ENCODE measurements at regions not wholly inside any gene's neighbourhood (a gene's known extent, or its start where the extent isn't known, plus 50 kb on each side); places are given as distances from the start of the nearest gene placed in this dataset.
A peak's percentile ranks its signal among the peaks of the same experiment; 100 is the strongest.

- TF ChIP-seq CTCF (IDR thresholded peaks at IDR 0.05; ENCODE audit: low read depth, low read length, missing input control), result peak; percentile 8
- no peak for TF ChIP-seq ATF3 (IDR thresholded peaks at IDR 0.05)
- no peak for TF ChIP-seq GABPA (IDR thresholded peaks at IDR 0.05 in 1 of 2, conservative IDR thresholded peaks at IDR 0.05 in 1 of 2)
- TF ChIP-seq MAX (IDR thresholded peaks at IDR 0.05), result no peak
- TF ChIP-seq RAD21 (IDR thresholded peaks at IDR 0.05), result peak in 1 of 2 donors; percentile 15
- no peak for TF ChIP-seq SP1 (IDR thresholded peaks at IDR 0.05)
- TF ChIP-seq TAF1 (conservative IDR thresholded peaks at IDR 0.05), result no peak
- no peak for TF ChIP-seq EGR1 (IDR thresholded peaks at IDR 0.05; ENCODE audit: low read depth in 2 of 2)
- TF ChIP-seq REST (IDR thresholded peaks at IDR 0.05), result no peak
- TF ChIP-seq HNF4G (IDR thresholded peaks at IDR 0.05), result no peak
- no peak for TF ChIP-seq JUND (IDR thresholded peaks at IDR 0.05)
Measured at GRCh38 chr3:25962255-25962654, 172.4 kb downstream of the OXSM start.

All from liver (tissue), 3 donors.